Skeletal muscle tissue (tissue), 3 donors: ENCODE measurements at regions not wholly inside any gene's neighbourhood (a gene's known extent, or its start where the extent isn't known, plus 50 kb on each side); places are given as distances from the start of the nearest gene placed in this dataset.
"Not testable (repeated sequence)": the region's sequence is repeated elsewhere in the genome, so short reads cannot be mapped to it uniquely, and the experiment has no call there.

Experiments
- H3K27ac ChIP-seq: one replicate; pipeline ENCODE4 v1.7.0; 2013; ENCODE audit warnings: mild to moderate bottlenecking, low read depth, low read length, inconsistent platforms
- H3K27me3 ChIP-seq, 3 donors: one replicate each; pipeline ENCODE4 v1.7.0; 2013; ENCODE audit warnings: low read length in 3 of 3; ENCODE audit not compliant: control insufficient read depth in 3 of 3, insufficient read depth in 3 of 3
- H3K36me3 ChIP-seq, 3 donors: one replicate each; pipeline ENCODE4 v1.7.0; 2013; ENCODE audit warnings: low read length in 3 of 3; ENCODE audit not compliant: control insufficient read depth in 3 of 3, insufficient read depth in 3 of 3
- H3K4me1 ChIP-seq, 3 donors: one replicate each; pipeline ENCODE4 v1.7.0; 2013; ENCODE audit warnings: low read length in 3 of 3, mild to moderate bottlenecking in 3 of 3; ENCODE audit not compliant: control insufficient read depth in 3 of 3, insufficient read depth in 3 of 3
- H3K4me3 ChIP-seq, 3 donors: one replicate each; pipeline ENCODE4 v1.7.0; 2013; ENCODE audit warnings: low read length in 3 of 3
- H3K9ac ChIP-seq, 3 donors: one replicate each; pipeline ENCODE4 v1.7.0; 2013; ENCODE audit warnings: low read length in 3 of 3, mild to moderate bottlenecking in 3 of 3, moderate library complexity in 2 of 3, low read depth in 1 of 3
- H3K9me3 ChIP-seq, 3 donors: one replicate each; pipeline ENCODE4 v1.7.0; 2013; ENCODE audit warnings: low read length in 3 of 3; ENCODE audit not compliant: control insufficient read depth in 3 of 3
- donor health status: Osteomylitis.

DNA sequence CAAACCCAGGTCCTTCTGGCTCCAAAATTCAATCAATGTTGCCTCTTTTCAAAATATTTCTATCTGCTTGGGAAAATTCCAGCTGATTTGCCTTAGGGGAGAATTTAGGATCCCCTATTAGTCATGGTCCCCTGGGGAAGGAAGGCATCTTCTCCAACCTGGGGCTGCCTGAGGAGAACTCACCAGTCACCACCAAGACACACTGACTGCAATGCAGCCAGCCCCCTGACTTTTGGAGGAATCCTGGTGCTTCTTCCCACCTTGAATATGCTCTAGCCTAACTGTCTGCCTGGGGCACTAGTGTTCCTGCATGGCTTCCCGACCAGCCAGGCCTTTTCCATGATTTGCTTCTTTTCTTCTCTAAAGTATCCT is 71.8 kb upstream of the BCL2L14 start:
- no peaks in the 10 kb centered on the region for H3K27me3 ChIP-seq
- no peaks in the 10 kb centered on the region for H3K36me3 ChIP-seq
- H3K9me3 ChIP-seq, result no peaks in the 10 kb centered on the region
- no peak overlapping the region for H3K4me3 ChIP-seq
- H3K9ac ChIP-seq, result no peak overlapping the region
- no peaks in the 10 kb centered on the region for H3K4me1 ChIP-seq
- no peak overlapping the region for H3K27ac ChIP-seq

DNA sequence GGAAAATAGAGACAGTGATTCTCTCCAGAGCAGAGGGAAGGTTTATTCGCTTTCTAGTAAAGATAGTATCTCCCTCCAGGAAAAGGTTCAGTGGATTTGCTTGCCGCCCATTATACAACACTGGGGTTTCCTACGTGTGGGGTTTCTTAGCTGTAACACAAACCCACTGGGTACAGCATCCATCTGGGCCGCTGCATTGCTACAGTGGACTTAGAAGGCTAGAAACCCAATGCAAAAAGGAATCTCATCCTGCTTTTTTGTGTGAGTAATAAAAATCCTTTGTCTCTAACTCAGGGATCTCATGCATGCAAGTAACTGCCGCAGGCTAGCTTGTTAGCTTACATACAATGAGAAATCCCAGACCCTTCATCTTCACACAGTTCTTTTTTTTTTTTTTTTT is 67.1 kb upstream of the BCL2L14 start:
- no peaks in the 10 kb centered on the region for H3K4me1 ChIP-seq
- H3K4me3 ChIP-seq, result no peak overlapping the region
- no peaks in the 10 kb centered on the region for H3K9me3 ChIP-seq
- no peak overlapping the region for H3K27ac ChIP-seq
- H3K36me3 ChIP-seq, result no peaks in the 10 kb centered on the region
- H3K27me3 ChIP-seq, result no peaks in the 10 kb centered on the region
- no peak overlapping the region for H3K9ac ChIP-seq

GRCh38 chr12:12004524-12004923 is 66.2 kb upstream of the BCL2L14 start:
- no peak overlapping the region for H3K9ac ChIP-seq
- no peaks in the 10 kb centered on the region for H3K4me1 ChIP-seq
- H3K27me3 ChIP-seq, result no peaks in the 10 kb centered on the region
- H3K27ac ChIP-seq, result no peak overlapping the region
- H3K4me3 ChIP-seq, result no peak overlapping the region
- H3K36me3 ChIP-seq, result no peaks in the 10 kb centered on the region
- H3K9me3 ChIP-seq, result no peaks in the 10 kb centered on the region

- Histone ChIP-seq H3K36me3 (no peaks in the 10 kb centered on the region), H3K4me3 (no peak overlapping the region), H3K4me1 (no peaks in the 10 kb centered on the region), H3K9ac (no peak overlapping the region), H3K27me3 (no peaks in the 10 kb centered on the region), H3K27ac (no peak overlapping the region), H3K9me3 (no peaks in the 10 kb centered on the region)
Measured at GRCh38 chr12:12007001-12007712, 63.6 kb upstream of the BCL2L14 start.

DNA sequence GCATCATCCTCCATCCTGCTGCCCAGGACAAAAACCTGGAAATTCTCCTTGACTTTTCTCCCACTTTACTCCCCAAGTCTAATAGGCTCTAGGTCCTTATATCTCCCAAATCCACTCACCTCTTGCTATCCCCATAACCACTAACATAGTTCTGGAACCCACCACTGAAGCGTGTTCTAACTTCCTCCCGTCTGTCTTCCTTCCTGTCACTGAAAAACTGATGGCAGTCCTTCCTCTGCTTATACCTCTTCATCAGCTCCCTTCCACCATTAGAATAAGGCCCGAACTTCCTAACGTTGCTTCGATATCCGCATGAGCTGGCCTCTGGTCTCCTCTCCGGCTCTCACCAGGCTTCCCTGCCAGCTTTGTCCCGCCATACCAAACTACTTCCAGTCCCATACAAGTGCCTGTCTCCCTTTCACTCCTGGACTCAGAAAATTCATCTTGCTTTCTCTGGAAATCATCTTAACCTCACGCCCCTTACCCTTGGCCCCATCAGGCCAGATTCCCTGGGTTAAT is 63.0 kb upstream of the BCL2L14 start:
- H3K27ac ChIP-seq, result no peak overlapping the region
- H3K4me3 ChIP-seq, result no peak overlapping the region
- no peaks in the 10 kb centered on the region for H3K9me3 ChIP-seq
- no peaks in the 10 kb centered on the region for H3K36me3 ChIP-seq
- no peak overlapping the region for H3K9ac ChIP-seq
- no peaks in the 10 kb centered on the region for H3K27me3 ChIP-seq
- H3K4me1 ChIP-seq, result no peaks in the 10 kb centered on the region

DNA sequence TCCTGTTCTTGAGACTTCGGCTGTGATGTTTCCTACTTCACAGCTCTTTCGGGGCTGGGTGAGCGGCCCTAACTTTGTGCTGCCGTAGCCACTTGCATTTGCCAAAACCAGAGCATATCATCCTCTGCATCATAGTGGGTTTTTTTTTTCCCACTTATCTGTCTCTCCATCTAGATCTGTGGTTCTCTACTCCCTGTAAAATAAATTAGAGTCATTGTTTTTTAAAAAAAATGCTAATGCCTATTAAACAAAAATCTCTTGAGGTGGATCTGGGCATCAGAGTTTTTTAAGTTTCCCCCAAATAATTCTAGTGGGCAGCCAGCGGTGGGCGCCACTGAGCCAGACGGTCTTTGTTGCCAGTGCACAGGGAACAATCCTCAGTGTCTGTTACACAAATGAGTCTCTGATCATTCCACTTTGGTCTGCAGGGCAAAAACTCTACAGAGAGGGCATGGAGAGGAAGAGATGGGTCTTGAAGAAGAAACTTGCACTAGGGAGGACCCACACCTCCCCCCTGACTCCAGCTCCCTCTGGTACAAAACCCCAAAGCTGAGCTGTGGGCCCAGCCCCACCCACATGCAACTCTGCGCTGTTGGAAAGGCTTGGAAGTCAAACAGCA is 62.4 kb upstream of the BCL2L14 start:
- Histone ChIP-seq H3K9me3 (no peaks in the 10 kb centered on the region), H3K36me3 (no peaks in the 10 kb centered on the region), H3K4me1 (no peaks in the 10 kb centered on the region), H3K9ac (no peak overlapping the region), H3K4me3 (no peak overlapping the region), H3K27ac (no peak overlapping the region), H3K27me3 (no peaks in the 10 kb centered on the region)

DNA sequence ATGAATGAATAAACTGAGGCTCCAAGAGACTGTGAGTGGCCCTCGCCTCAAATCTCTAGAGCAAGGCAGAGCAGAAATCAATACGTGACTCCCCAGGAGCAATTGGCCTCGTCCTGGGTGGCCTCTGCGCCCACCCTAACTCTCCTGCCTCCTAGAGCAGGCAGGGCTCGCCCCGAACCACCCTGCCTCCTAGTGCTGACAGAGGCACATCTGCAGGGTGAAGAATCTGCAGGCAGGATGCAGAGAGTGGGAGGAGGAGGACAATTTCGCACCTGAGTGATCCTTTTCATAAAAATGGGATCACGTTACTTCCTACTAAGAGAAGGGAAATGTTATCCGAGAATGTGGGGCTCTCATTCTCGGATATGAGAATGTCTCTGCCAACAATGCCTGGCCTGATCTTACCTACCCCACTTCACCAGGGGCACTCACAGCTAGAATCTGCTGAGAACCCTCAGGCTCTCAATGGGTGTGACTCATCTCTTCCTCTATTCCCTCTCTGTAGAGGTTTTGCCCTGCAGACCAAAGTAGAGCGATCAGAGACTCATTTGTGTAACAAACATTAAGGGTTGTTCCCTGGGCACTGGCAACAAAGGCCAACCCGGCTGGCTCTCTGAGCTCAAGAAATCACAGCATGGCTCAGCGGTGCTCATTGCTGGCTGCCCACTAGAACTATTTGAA is 61.7 kb upstream of the BCL2L14 start:
- no peak overlapping the region for H3K4me3 ChIP-seq
- no peaks in the 10 kb centered on the region for H3K27me3 ChIP-seq
- H3K4me1 ChIP-seq, result no peaks in the 10 kb centered on the region
- no peak overlapping the region for H3K27ac ChIP-seq
- no peak overlapping the region for H3K9ac ChIP-seq
- no peaks in the 10 kb centered on the region for H3K36me3 ChIP-seq
- no peaks in the 10 kb centered on the region for H3K9me3 ChIP-seq

GRCh38 chr12:12009749-12010276 is 60.9 kb upstream of the BCL2L14 start:
- H3K4me1 ChIP-seq, H3K9me3 ChIP-seq: not testable (repeated sequence)
- H3K27ac ChIP-seq, result peak overlapping the region; percentile 6

DNA sequence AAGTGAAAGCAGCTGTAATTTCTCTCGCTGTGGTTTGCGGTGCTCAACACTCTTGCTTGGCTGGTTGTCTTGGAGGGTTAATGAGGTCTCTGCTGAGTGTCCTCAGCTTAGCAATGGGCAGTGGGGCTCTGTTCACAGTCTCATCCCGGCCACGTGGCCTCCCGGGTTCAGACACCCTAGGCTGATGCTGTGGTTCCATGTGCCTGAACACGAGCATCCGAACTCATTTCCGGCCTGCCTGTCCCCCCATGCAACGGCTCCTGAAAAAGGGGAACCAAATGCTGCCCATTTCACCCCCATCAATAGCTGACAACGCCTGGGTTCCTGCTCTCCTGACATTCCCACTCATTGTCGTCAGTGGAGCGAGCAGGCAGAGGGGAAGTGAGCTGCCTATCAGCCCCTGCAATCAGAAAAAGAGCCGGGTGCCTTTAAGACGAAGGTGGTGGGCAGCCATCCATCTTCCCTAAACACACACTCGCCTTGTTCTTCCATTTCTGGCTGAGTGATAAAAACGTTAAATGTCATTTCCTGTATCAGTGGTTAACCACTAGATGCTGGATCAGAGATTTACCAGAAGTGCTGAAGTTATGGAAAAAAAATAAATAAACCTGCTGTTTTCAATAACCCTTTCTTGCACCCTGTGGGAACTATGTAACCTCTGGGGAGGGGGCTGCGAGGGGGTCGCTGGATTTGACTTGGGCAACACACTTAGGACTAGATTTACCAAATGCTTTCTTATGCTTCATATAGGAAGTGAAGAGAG is 60.3 kb upstream of the BCL2L14 start:
- H3K4me1 ChIP-seq, result peaks cover 0 to 3% (median 0%) of the 10 kb centered on the region in 3 donors
- no peaks in the 10 kb centered on the region for H3K9me3 ChIP-seq
- no peak overlapping the region for H3K9ac ChIP-seq
- peak overlapping the region; percentile 58 for H3K27ac ChIP-seq
- no peaks in the 10 kb centered on the region for H3K36me3 ChIP-seq
- no peak overlapping the region for H3K4me3 ChIP-seq
- H3K27me3 ChIP-seq, result no peaks in the 10 kb centered on the region

More at GRCh38 chr12:12009749-12010276, 60.9 kb upstream of the BCL2L14 start:
- not testable (repeated sequence) for H3K36me3 ChIP-seq, H3K27me3 ChIP-seq, H3K4me3 ChIP-seq, H3K9ac ChIP-seq
